ENCODE measurements at regions not wholly inside any gene's neighbourhood (a gene's known extent, or its start where the extent isn't known, plus 50 kb on each side); places are given as distances from the start of the nearest gene placed in this dataset.

DNA sequence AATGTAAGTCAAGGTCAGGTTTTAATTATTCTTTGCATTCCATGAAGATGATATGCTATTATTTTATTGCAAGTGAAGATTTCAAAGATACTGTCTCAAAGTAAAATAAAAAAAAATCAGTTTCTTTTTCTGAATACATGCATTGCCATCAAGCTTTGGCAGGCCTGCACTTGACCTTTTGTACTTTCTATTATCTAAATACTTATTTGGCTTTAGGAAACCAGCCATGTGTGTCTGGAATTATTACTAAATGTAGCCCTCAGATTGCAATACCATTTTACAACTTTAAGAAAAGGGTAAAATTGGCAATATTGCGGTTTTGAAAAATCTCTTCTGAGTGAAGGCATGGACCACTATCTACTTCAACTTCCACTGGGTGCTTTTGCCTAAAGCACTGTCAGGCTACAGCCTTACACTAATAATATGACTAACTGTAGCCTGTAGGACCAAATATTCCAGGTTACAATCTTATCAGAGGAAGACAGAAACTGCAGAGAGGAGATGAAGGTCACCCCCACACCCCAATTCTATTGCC is 349.4 kb upstream of the DCBLD2 start:
- no peak overlapping the region for H3T11ph ChIP-seq (ENCODE audit: low read length)
- no peak overlapping the region for H3K23ac ChIP-seq (ENCODE audit: insufficient read length, low read depth, low read length)
- H2AK5ac ChIP-seq (ENCODE audit: insufficient read length, low read length) = no peak overlapping the region
- H3K79me1 ChIP-seq (ENCODE audit: insufficient read depth, low read depth, low read length, poor library complexity, severe bottlenecking) = no peaks in the 10 kb centered on the region
- no peak overlapping the region for H3K4me2 ChIP-seq (ENCODE audit: insufficient read depth, insufficient read length, low read length)
- no peak overlapping the region for H2BK20ac ChIP-seq (ENCODE audit: low read depth, low read length, poor library complexity, severe bottlenecking)
- no peaks in the 10 kb centered on the region for H4K20me1 ChIP-seq (ENCODE audit: control insufficient read depth, insufficient read depth, insufficient read length)
- H3K9me3 Mint-ChIP-seq = no peaks in the 10 kb centered on the region
- H2BK5ac ChIP-seq (ENCODE audit: insufficient read length, low read length) = no peak overlapping the region
- H4K5ac ChIP-seq (ENCODE audit: insufficient read length, low read depth, low read length) = no peak overlapping the region
- H3K14ac ChIP-seq (ENCODE audit: insufficient read depth, low read length) = no peak overlapping the region
- no peaks in the 10 kb centered on the region; a peak in 1 of 4 replicates for H3K4me1 Mint-ChIP-seq
- no CpG with 5 or more reads among the region's 1 CpG for WGBS (ENCODE audit: extremely low coverage, insufficient read length, low lambda C conversion rate)
- no peak overlapping the region for H4K91ac ChIP-seq (ENCODE audit: insufficient read length, low read depth, low read length)
- no peak overlapping the region for H4K8ac ChIP-seq (replicated peaks; ENCODE audit: insufficient read length, low read depth, low read length)
- no peak overlapping the region for H3K56ac ChIP-seq (ENCODE audit: insufficient read length, low read depth, low read length)
- no peaks in the 10 kb centered on the region for H3K9me3 ChIP-seq (ENCODE audit: control insufficient read depth, low read depth, low read length)
- H2BK15ac ChIP-seq (ENCODE audit: low read depth, low read length) = no peak overlapping the region
- H3K27ac ChIP-seq (ENCODE audit: insufficient read length, low read depth, low read length) = no peak overlapping the region
- TF ChIP-seq CTCF (conservative IDR thresholded peaks at IDR 0.05) = no peak
- H3K4me3 Mint-ChIP-seq = no peak overlapping the region
- no peaks in the 10 kb centered on the region for H3K27me3 ChIP-seq (ENCODE audit: insufficient read depth, low read length)
- no peak overlapping the region for H2AFZ ChIP-seq (ENCODE audit: low read length)
- no peak for DNase-seq
- no peak overlapping the region for H3K9ac ChIP-seq (ENCODE audit: extremely low read depth, insufficient read length, low read length)
- no peak overlapping the region for H3K18ac ChIP-seq (ENCODE audit: insufficient read length, low read depth, low read length)
- no peak overlapping the region for H3K4ac ChIP-seq (ENCODE audit: low read depth, low read length)
- H2BK12ac ChIP-seq (ENCODE audit: insufficient read length, low read depth, low read length) = no peak overlapping the region
- no peaks in the 10 kb centered on the region for H3K27me3 Mint-ChIP-seq (ENCODE audit: low read depth)
- no peaks in the 10 kb centered on the region for H3K36me3 Mint-ChIP-seq (ENCODE audit: insufficient read depth in 1 of 3, low read depth in 3 of 3)
- H3K23me2 ChIP-seq (ENCODE audit: insufficient read length, low read depth, low read length, poor library complexity, severe bottlenecking) = no peaks in the 10 kb centered on the region
- H3K4me1 ChIP-seq (ENCODE audit: insufficient read depth, low read length) = no peaks in the 10 kb centered on the region
- H3K79me2 ChIP-seq (ENCODE audit: insufficient read depth, low read length) = no peaks in the 10 kb centered on the region
- H2BK120ac ChIP-seq (ENCODE audit: low read depth, low read length, poor library complexity, severe bottlenecking) = no peak overlapping the region
- H3K27ac Mint-ChIP-seq = no peak overlapping the region
